GM18505 (cell line): ENCODE measurements at regions not wholly inside any gene's neighbourhood (a gene's known extent, or its start where the extent isn't known, plus 50 kb on each side); places are given as distances from the start of the nearest gene placed in this dataset.

Source experiments
- ATAC-seq: cut with Tn5 transposase; IDR thresholded peaks from one replicate; pipeline ENCODE4 v1.9.1; 2021; ENCODE audit not compliant: unreplicated experiment
- POLR2A ChIP-seq: IDR thresholded peaks from 4 replicates; pipeline ENCODE4 v1.6.1; 2011; ENCODE audit warnings: borderline replicate concordance; ENCODE audit not compliant: insufficient read depth, insufficient read length; ENCODE audit errors: extremely low read depth

GRCh38 chr3:105177576-105177975, 189.1 kb upstream of the ALCAM start:
- TF ChIP-seq POLR2A, result no peak
- no peak for ATAC-seq

GRCh38 chr3:105187344-105187743, 179.4 kb upstream of the ALCAM start:
- ATAC-seq, result no peak
- no peak for TF ChIP-seq POLR2A

DNA sequence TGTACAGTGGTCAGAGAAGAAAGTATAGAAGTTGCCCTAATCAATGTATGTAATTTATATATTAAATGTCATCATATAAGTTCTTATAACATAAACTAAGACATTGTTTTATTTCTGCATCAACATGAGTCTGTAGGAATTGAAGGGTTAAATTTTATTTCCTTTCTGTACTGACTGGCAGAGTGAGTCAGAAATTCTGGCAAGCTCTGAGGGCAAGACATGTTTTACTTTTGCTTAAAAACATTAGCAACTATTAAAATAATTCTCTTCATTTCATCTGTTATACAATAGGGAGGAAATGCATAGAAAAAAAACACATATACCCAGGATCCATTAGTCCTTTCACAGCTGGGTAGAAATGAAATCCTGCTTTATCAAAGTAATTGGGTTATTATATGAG, 171.4 kb upstream of the ALCAM start:
- no peak for TF ChIP-seq POLR2A
- ATAC-seq, result no peak

- no peak for TF ChIP-seq POLR2A
- no peak for ATAC-seq
These were observed 168.8 kb upstream of the ALCAM start for GRCh38 chr3:105197863-105198262.

DNA sequence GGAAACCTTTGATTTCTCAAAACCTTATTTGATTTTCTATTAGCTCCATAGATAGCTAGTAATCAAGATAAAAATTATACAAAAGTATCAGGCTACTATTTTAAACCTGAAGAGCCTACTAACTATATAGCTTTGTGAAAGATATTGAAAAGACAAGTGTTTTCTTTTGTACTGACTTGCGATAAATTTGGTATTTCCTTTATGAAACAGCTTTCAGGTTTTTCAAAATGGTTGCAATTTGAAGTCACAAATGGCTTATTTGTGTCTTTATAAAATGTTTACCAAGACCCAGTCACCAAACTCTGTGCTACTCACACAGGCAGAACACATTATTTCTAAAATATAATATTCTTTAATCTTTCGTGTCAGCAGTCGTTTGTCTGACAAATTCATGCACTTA, 167.5 kb upstream of the ALCAM start:
- TF ChIP-seq POLR2A, result no peak
- no peak for ATAC-seq

DNA sequence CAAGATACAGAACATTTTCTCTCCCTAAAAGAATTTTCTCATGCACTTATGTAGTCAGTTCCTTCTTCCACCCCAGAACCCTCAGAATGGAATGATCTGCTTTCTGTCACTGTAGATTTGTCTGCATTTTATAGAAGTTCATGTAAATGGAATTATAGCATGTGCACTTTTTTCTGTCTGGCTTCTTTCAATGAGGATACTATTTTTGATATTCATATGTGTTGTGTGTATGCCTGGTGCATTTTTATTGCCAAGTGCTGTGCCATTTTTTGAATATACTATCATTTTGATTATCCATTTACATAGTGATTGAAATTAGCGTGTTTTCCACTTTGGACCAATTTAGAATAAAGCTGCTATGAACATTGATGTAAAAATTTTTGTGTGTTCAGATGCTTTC, 156.6 kb upstream of the ALCAM start:
- no peak for TF ChIP-seq POLR2A
- ATAC-seq, result no peak

- no peak for ATAC-seq
- no peak for TF ChIP-seq POLR2A
These were observed 152.1 kb upstream of the ALCAM start for GRCh38 chr3:105214590-105214989.

GRCh38 chr3:105222568-105223093, 144.1 kb upstream of the ALCAM start:
- no peak for ATAC-seq
- no peak for TF ChIP-seq POLR2A

DNA sequence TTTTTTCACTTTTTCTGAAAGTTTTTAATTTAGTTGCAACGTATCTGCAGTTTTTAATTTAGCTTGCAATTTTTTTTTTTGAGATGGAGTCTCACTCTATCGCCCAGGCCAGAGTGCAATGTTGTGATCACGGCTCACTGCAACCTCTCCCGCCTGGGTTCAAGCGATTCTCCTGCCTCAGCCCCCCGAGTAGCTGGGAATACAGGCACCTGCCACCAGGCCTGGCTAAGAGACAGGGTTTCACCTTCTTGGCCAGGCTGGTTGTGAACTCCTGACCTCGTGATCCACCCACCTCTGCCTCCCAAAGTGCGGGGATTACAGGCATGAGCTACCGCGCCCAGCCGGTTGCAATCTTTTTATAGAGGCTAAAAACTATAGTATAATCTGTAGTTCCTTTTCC, 142.9 kb upstream of the ALCAM start:
- no peak for TF ChIP-seq POLR2A
- no peak for ATAC-seq

DNA sequence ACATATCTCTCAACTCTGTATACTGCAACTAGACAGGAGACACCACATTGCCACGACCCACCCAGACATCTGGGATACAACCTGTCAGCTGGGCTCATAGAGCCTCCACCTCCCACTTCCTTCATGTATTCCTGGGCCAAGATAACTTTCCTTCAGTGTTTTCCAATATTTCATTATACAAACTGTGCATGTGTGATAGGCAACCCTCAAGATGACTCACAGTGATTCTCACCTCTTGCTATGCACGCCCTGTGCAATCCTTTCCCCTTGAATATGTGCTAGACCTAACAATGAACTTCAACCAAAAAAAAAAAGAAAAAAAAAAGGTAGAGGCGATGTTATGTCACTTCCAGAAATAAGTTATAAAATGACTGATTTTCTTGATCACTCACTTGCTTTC, 138.0 kb upstream of the ALCAM start:
- no peak for ATAC-seq
- no peak for TF ChIP-seq POLR2A

- ATAC-seq, result no peak
- no peak for TF ChIP-seq POLR2A
These were observed 134.2 kb upstream of the ALCAM start for GRCh38 chr3:105232553-105232952.

- ATAC-seq, result no peak
- TF ChIP-seq POLR2A, result no peak
These were observed 133.7 kb upstream of the ALCAM start for GRCh38 chr3:105233010-105233409.

GRCh38 chr3:105235221-105235620, 131.5 kb upstream of the ALCAM start:
- no peak for ATAC-seq

DNA sequence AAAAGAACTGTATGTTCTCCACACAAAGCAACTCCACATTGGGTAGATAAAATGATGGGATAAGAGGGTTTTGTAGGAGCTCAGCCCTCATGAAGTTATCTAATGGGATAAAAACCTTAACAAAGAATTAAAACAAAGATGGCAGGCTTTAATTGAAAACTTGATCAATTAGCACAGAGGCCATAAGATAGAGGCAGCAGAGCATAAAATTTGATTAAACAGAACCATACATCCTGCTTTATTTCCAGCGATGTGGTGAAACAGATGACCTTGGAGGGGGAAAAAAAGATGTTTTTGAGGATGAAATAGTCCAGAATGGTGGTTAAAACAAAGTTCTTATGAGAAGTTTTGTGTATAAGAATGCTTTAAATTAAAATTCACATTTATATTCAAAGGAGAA, 130.9 kb upstream of the ALCAM start:
- no peak for ATAC-seq
- no peak for TF ChIP-seq POLR2A

More at GRCh38 chr3:105235221-105235620, 131.5 kb upstream of the ALCAM start:
- TF ChIP-seq POLR2A, result no peak

- TF ChIP-seq POLR2A, result no peak
- no peak for ATAC-seq
These were observed 128.3 kb upstream of the ALCAM start for GRCh38 chr3:105238367-105238766.
